ENCODE measurements at regions not wholly inside any gene's neighbourhood (a gene's known extent, or its start where the extent isn't known, plus 50 kb on each side); places are given as distances from the start of the nearest gene placed in this dataset.

DNA sequence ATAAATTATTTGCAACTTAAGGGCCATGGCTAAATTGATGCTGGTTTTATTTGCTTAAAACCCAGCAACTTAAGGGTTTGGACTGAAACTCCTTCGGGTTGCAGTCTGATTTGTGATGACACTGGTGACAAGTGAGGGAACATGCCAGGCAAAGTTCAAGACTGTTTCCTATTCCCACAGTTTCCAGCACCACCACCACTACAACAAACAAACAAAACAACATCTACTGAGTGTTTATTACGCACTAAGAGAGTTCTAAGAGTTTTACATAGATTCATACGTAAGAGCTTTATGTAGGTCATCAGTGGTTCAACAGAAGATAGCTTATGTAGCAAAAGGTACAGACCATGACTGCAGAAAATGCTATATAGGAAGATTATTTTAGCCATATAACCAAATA lies 1582.1 kb downstream of the BRINP3 start:
- TF ChIP-seq CTCF (conservative IDR thresholded peaks at IDR 0.05), result no peak
- TF ChIP-seq EZH2 (IDR thresholded peaks at IDR 0.05; ENCODE audit: low read depth), result no peak

All from PC-9 (cell line).